Endothelial cell of umbilical vein (primary cell): ENCODE measurements at regions not wholly inside any gene's neighbourhood (a gene's known extent, or its start where the extent isn't known, plus 50 kb on each side); places are given as distances from the start of the nearest gene placed in this dataset.
"Not testable (repeated sequence)": the region's sequence is repeated elsewhere in the genome, so short reads cannot be mapped to it uniquely, and the experiment has no call there.

Experiments used
- BruUV-seq: library from RNA; stranded (reverse); fragments of 400-500 nt; replicated peaks from 2 replicates; lab custom pipeline; 2021; lab: Mats Ljungman, UMichigan
- CTCF ChIA-PET: fragments of 300-600, 350-600 bp; sonication (Branson Sonifier 250); formaldehyde crosslinking; loops from one replicate; lab custom pipeline; 2021; ENCODE audit warnings: antibody characterized with exemption, inconsistent platforms; lab: Charles Lee
- POLR2A ChIA-PET: fragments of 300-600, 350-600 bp; sonication (Branson Sonifier 250); formaldehyde crosslinking; loops from one replicate; lab custom pipeline; 2021; ENCODE audit warnings: antibody characterized with exemption, inconsistent platforms; lab: Charles Lee
- DNase-seq: peaks from one replicate; pipeline ENCODE4 v3.0.0-alpha.2; 2011; ENCODE audit warnings: low read depth, low spot score
- FAIRE-seq: peaks from 2 replicates; lab custom pipeline; 2011; peaks lifted over from hg19 to GRCh38; lab: Jason Lieb, UNC
- H2AFZ ChIP-seq: 2 replicates; pipeline ENCODE4 v1.6.0; 2012; ENCODE audit warnings: low read depth, low read length, control low read depth, inconsistent platforms
- H3K27ac ChIP-seq: 2 replicates; pipeline ENCODE4 v1.5.1; 2011; ENCODE audit warnings: low read depth, mild to moderate bottlenecking, control low read depth, low read length, moderate library complexity; ENCODE audit not compliant: insufficient read depth
- H3K27me3 ChIP-seq, 2 experiments: 2 replicates each; pipeline versions ENCODE4 v1.6.0 to v1.6.1; 2011; ENCODE audit warnings: low read length in 2 of 2, mixed read lengths in 1 of 2; ENCODE audit not compliant: control insufficient read depth in 2 of 2, insufficient read depth in 2 of 2
- H3K36me3 ChIP-seq, 2 experiments: 2 replicates in 1 of 2; 3 replicates in 1 of 2; pipeline ENCODE4 v1.5.1; 2011; ENCODE audit warnings: low read length in 2 of 2, mild to moderate bottlenecking in 1 of 2, moderate library complexity in 1 of 2; ENCODE audit not compliant: control insufficient read depth in 2 of 2, insufficient read depth in 2 of 2; ENCODE audit errors: extremely low read depth in 1 of 2
- H3K4me1 ChIP-seq: 3 replicates; pipeline ENCODE4 v1.5.1; 2011; ENCODE audit warnings: mild to moderate bottlenecking, low read length; ENCODE audit not compliant: control insufficient read depth, insufficient read depth; ENCODE audit errors: extremely low read depth
- H3K4me2 ChIP-seq: 2 replicates; pipeline ENCODE4 v1.6.1; 2011; ENCODE audit warnings: low read length, control low read depth, mixed read lengths; ENCODE audit not compliant: insufficient read depth
- H3K4me3 ChIP-seq, 3 experiments: fragments of 200-600 bp in 1 of 3; sonication (generic), shearing (Covaris generic) in 1 of 3; replicated peaks in 1 of 3; 2 replicates each; pipeline ENCODE4 v1.5.1; 2011 to 2016; ENCODE audit warnings: control low read depth in 3 of 3, low read length in 3 of 3, mild to moderate bottlenecking in 2 of 3, inconsistent platforms in 1 of 3, low read depth in 1 of 3, moderate library complexity in 1 of 3; ENCODE audit not compliant: insufficient read depth in 1 of 3
- H3K79me2 ChIP-seq: 2 replicates; pipeline ENCODE4 v1.6.0; 2012; ENCODE audit warnings: low read length, inconsistent platforms; ENCODE audit not compliant: control insufficient read depth, insufficient read depth
- H3K9ac ChIP-seq: replicated peaks from 2 replicates; pipeline ENCODE3; 2011; ENCODE audit warnings: low read length, control low read depth; ENCODE audit not compliant: insufficient read depth; ENCODE audit errors: extremely low read depth
- H3K9me1 ChIP-seq: replicated peaks from 3 replicates; pipeline ENCODE4 v1.6.0; 2011; ENCODE audit warnings: mild to moderate bottlenecking, low read length; ENCODE audit not compliant: control insufficient read depth, insufficient read depth; ENCODE audit errors: extremely low read depth
- H3K9me3 ChIP-seq: replicated peaks from 2 replicates; pipeline ENCODE4 v1.5.1; 2012; ENCODE audit warnings: low read length, inconsistent platforms; ENCODE audit not compliant: control insufficient read depth, insufficient read depth
- H4K20me1 ChIP-seq: replicated peaks from 2 replicates; pipeline ENCODE3; 2011; ENCODE audit warnings: mild to moderate bottlenecking, low read length; ENCODE audit not compliant: control insufficient read depth, insufficient read depth; ENCODE audit errors: extremely low read depth
- EZH2 ChIP-seq: IDR thresholded peaks from 2 replicates; pipeline ENCODE4 v1.6.1; 2012; ENCODE audit warnings: borderline replicate concordance, low read depth, mild to moderate bottlenecking, moderate library complexity, low read length, inconsistent platforms; ENCODE audit not compliant: severe bottlenecking
- dilution Hi-C: fragments of 300-500 bp; cut with MboI; formaldehyde crosslinking; loops from one replicate; pipeline ENCODE4 v1.15.0; 2019; ENCODE audit warnings: low sequenced_read_pairs; ENCODE audit not compliant: extremely low pct_ligation_motif_present
- intact Hi-C: fragments of 100-400 bp; cut with micrococcal nuclease; formaldehyde crosslinking; loops from one replicate; pipeline ENCODE4 v1.10.0; 2022

- H3K36me3 ChIP-seq, BruUV-seq, H3K4me3 ChIP-seq, dilution Hi-C loops, H2AFZ ChIP-seq, H3K4me2 ChIP-seq, H3K9ac ChIP-seq, CTCF ChIA-PET, intact Hi-C loops, H3K4me1 ChIP-seq, H3K9me1 ChIP-seq, DNase-seq, FAIRE-seq, H3K79me2 ChIP-seq, H4K20me1 ChIP-seq, H3K9me3 ChIP-seq, H3K27ac ChIP-seq, POLR2A ChIA-PET: not testable (repeated sequence)
- TF ChIP-seq EZH2 = peak; percentile 67
- H3K27me3 ChIP-seq = peaks cover 13 to 24% of the 10 kb centered on the region in 2 experiments
Measured at GRCh38 chr1:121008512-121009215, 119.1 kb downstream of the PPIAL4A start.

GRCh38 chr1:121009216-121010057, 119.9 kb downstream of the PPIAL4A start:
- intact Hi-C loops, H3K4me3 ChIP-seq, DNase-seq, H3K9me1 ChIP-seq, CTCF ChIA-PET, H3K9ac ChIP-seq, H3K4me2 ChIP-seq, H3K36me3 ChIP-seq, H3K9me3 ChIP-seq, H2AFZ ChIP-seq, H3K4me1 ChIP-seq, BruUV-seq, POLR2A ChIA-PET, H4K20me1 ChIP-seq, H3K27ac ChIP-seq, dilution Hi-C loops, H3K79me2 ChIP-seq, FAIRE-seq: not testable (repeated sequence)
- peak; percentile 3 for TF ChIP-seq EZH2
- H3K27me3 ChIP-seq = peaks cover 13 to 24% of the 10 kb centered on the region in 2 experiments

- BruUV-seq, dilution Hi-C loops: not testable (repeated sequence)
Measured at GRCh38 chr1:121010141-121010540, 120.6 kb downstream of the PPIAL4A start.

GRCh38 chr1:121013181-121013580, 123.6 kb downstream of the PPIAL4A start:
- H3K9me3 ChIP-seq, H3K36me3 ChIP-seq, POLR2A ChIA-PET, H3K4me3 ChIP-seq, H3K9me1 ChIP-seq, H4K20me1 ChIP-seq, H3K4me1 ChIP-seq, H3K9ac ChIP-seq, DNase-seq, dilution Hi-C loops, FAIRE-seq, H3K27me3 ChIP-seq, H3K27ac ChIP-seq, H2AFZ ChIP-seq, CTCF ChIA-PET, BruUV-seq, H3K79me2 ChIP-seq, intact Hi-C loops, H3K4me2 ChIP-seq: not testable (repeated sequence)

More at GRCh38 chr1:121010141-121010540, 120.6 kb downstream of the PPIAL4A start:
- H3K4me2 ChIP-seq, H3K9ac ChIP-seq, H3K27ac ChIP-seq, H3K9me1 ChIP-seq, CTCF ChIA-PET, intact Hi-C loops, POLR2A ChIA-PET, H3K4me1 ChIP-seq, H4K20me1 ChIP-seq, H2AFZ ChIP-seq, DNase-seq, H3K36me3 ChIP-seq, H3K9me3 ChIP-seq, H3K79me2 ChIP-seq, FAIRE-seq, H3K4me3 ChIP-seq: not testable (repeated sequence)
- peaks cover 13 to 24% of the 10 kb centered on the region in 2 experiments for H3K27me3 ChIP-seq
